ENCODE measurements at regions not wholly inside any gene's neighbourhood (a gene's known extent, or its start where the extent isn't known, plus 50 kb on each side); places are given as distances from the start of the nearest gene placed in this dataset.

DNA sequence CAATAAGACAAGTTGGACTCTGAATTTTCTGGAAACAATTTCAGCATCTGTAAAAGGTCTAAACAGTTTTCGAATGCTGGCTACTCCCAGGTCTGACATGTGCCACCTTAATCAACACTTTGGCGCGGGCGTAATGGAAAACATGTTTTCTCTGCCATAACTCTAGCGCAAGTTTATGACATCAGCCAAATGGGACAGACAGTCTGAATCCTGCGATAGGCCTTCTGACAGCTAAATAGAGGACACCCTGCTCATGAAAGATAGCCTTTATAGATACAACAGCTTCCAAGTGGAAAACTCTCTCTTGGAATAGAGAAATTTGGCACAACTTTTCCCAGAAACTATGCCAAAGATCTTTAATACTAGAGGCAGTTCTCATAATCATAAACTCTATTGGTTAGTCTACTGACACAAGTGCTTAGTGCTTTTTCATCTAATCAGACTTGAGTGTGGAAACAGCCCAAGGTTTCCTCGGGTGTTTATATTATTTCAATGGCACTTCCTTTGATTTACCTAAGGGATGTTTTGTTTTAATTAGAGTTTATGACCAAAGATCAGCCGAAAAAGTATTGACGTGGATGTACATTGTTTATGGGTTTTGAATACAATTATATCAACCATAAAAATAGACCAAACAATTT, 120.1 kb upstream of the DPH6 start:
- Histone ChIP-seq H3K36me3 (no peaks in the 10 kb centered on the region), H3K9me3 (no peaks in the 10 kb centered on the region), H3K4me3 (no peak overlapping the region), H3K4me1 (peaks cover 10 to 16% of the 10 kb centered on the region in 2 donors), H3K27ac (peak overlapping the region; percentile 27 to 64 (median 43)), H3K27me3 (no peaks in the 10 kb centered on the region)
- TF ChIP-seq POLR2A (IDR thresholded peaks at IDR 0.05), result no peak
- TF ChIP-seq, protein P1, sequence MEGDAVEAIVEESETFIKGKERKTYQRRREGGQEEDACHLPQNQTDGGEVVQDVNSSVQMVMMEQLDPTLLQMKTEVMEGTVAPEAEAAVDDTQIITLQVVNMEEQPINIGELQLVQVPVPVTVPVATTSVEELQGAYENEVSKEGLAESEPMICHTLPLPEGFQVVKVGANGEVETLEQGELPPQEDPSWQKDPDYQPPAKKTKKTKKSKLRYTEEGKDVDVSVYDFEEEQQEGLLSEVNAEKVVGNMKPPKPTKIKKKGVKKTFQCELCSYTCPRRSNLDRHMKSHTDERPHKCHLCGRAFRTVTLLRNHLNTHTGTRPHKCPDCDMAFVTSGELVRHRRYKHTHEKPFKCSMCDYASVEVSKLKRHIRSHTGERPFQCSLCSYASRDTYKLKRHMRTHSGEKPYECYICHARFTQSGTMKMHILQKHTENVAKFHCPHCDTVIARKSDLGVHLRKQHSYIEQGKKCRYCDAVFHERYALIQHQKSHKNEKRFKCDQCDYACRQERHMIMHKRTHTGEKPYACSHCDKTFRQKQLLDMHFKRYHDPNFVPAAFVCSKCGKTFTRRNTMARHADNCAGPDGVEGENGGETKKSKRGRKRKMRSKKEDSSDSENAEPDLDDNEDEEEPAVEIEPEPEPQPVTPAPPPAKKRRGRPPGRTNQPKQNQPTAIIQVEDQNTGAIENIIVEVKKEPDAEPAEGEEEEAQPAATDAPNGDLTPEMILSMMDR (IDR thresholded peaks at IDR 0.05 in 4 of 5, conservative IDR thresholded peaks at IDR 0.05 in 1 of 5), result no peak
- DNase-seq, result no peak
- intact Hi-C loops (cut with DNase I; ENCODE audit: low total_unique reads) (no loop called here), in situ Hi-C loops (cut with MboI; ENCODE audit: low sequenced_read_pairs in 4 of 4) (no loop called here)
- ATAC-seq, result peak in 1 of 2 donors; percentile 46

DNA sequence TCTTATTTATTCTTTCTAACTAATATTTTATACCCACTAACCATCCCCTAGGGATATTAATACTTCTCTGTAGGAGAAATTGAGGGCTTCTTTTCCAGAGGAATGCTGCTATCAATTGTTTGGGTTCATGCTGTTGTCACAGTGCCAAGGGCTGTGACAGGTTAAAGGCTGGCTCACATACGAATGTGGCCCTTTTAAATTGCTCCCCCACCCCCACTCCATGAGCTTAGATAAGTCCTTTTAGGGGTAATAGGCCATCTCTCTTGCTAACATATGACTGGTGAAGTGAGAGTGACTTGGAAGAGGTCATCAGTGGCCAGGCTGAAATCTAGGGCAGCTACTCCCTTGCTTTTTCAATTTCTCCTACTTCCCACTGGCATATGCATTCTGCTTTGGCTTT, 121.9 kb upstream of the DPH6 start:
- in situ Hi-C loops (cut with MboI; ENCODE audit: low sequenced_read_pairs in 4 of 4) (no loop called here), intact Hi-C loops (cut with DNase I; ENCODE audit: low total_unique reads) (no loop called here)

DNA sequence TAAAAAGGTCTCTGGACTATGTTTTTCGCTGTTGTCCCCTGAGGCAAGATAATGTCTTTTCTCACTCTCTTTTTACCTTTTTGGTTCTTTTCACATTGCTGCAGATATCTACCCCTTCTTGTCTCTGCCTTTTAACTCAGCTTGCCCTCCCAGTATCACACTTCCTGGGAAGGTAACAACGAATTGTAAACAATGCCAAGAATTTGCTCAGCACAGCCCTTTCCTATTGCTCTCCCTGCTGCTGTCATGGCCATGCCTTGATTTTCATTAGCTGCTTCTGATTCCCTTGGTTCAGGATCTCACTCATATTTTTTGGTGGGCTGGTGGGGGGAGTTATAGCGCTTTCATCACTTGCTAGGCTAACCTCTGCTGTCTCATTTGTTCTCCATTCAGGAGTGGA, 123.1 kb upstream of the DPH6 start:
- Histone ChIP-seq H3K4me3 (no peak overlapping the region), H3K9me3 (no peaks in the 10 kb centered on the region), H3K36me3 (no peaks in the 10 kb centered on the region), H3K27me3 (no peaks in the 10 kb centered on the region), H3K4me1 (peaks cover 32 to 38% of the 10 kb centered on the region in 2 donors), H3K27ac (no peak overlapping the region)
- ATAC-seq, result no peak
- TF ChIP-seq, protein P1 (IDR thresholded peaks at IDR 0.05 in 4 of 5, conservative IDR thresholded peaks at IDR 0.05 in 1 of 5), result no peak
- TF ChIP-seq POLR2A (IDR thresholded peaks at IDR 0.05), result no peak
- intact Hi-C loops (cut with DNase I; ENCODE audit: low total_unique reads), result no loop called here
- in situ Hi-C loops (cut with MboI; ENCODE audit: low sequenced_read_pairs in 4 of 4), result no loop called here
- no peak for DNase-seq

More for the DNA sequence above, 121.9 kb upstream of the DPH6 start:
- H3K4me3 ChIP-seq, result no peak overlapping the region
- no peaks in the 10 kb centered on the region for H3K36me3 ChIP-seq
- peak overlapping the region in 1 of 4 donors; percentile 11 for H3K27ac ChIP-seq
- H3K9me3 ChIP-seq, result no peaks in the 10 kb centered on the region
- H3K4me1 ChIP-seq, result peaks cover 26 to 31% of the 10 kb centered on the region in 2 donors
- DNase-seq (no peak), ATAC-seq (no peak)
- H3K27me3 ChIP-seq, result no peaks in the 10 kb centered on the region
- TF ChIP-seq, protein P1 (IDR thresholded peaks at IDR 0.05 in 4 of 5, conservative IDR thresholded peaks at IDR 0.05 in 1 of 5), result no peak
- TF ChIP-seq POLR2A (IDR thresholded peaks at IDR 0.05), result no peak

DNA sequence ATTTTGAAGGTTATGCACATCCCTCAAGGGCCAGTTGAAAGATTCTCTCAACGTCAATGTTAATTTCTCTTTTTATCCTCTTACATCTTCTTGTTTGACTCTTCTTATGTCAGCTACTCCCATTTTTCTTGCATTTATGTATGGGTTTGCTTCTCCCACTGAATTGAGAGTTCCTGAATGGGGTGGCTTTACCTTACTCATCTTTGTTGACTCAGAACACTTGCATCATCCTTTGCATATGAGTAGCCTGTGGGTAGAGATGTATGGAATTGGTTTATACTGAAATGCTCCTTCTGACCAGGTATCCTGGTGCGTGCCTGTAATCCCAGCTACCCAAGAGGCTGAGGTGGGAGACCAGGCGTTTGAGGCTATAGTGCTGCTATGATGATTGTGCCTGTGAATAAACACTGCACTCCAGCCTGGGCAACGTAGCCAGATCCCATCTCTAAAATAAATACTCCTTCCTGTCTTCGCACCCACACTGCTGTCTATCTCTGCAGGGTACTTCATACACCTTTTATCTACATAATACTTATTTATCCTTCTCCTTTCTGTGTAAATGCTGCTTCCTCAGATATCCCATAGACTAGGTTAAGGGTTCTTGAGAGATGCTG, 123.6 kb upstream of the DPH6 start:
- in situ Hi-C loops (cut with MboI; ENCODE audit: low sequenced_read_pairs in 4 of 4) (no loop called here), intact Hi-C loops (cut with DNase I; ENCODE audit: low total_unique reads) (no loop called here)
- Histone ChIP-seq H3K36me3 (no peaks in the 10 kb centered on the region), H3K9me3 (no peaks in the 10 kb centered on the region), H3K4me1 (peaks cover 32 to 44% of the 10 kb centered on the region in 2 donors), H3K27me3 (no peaks in the 10 kb centered on the region), H3K27ac (no peak overlapping the region), H3K4me3 (no peak overlapping the region)
- TF ChIP-seq, protein P1 (IDR thresholded peaks at IDR 0.05 in 4 of 5, conservative IDR thresholded peaks at IDR 0.05 in 1 of 5), result no peak
- no peak for TF ChIP-seq POLR2A (IDR thresholded peaks at IDR 0.05)
- no peak for DNase-seq
- no peak for ATAC-seq
